Lung (tissue), 11 donors: ENCODE measurements at regions not wholly inside any gene's neighbourhood (a gene's known extent, or its start where the extent isn't known, plus 50 kb on each side); places are given as distances from the start of the nearest gene placed in this dataset.

ENCODE experiments used
- ATAC-seq: fragments of 200-7000 bp; cut with Tn5 transposase; one replicate; pipeline ENCODE4 v1.9.1; 2020; ENCODE audit warnings: moderate number of reproducible peaks; ENCODE audit not compliant: insufficient read depth, low FRiP score
- DNase-seq, 3 donors: peaks; one replicate each; pipeline ENCODE4 v3.0.0-alpha.2; 2013 to 2017
- H3K27ac ChIP-seq, 2 donors: one replicate each; pipeline ENCODE4 v1.5.1; 2013; ENCODE audit warnings: mild to moderate bottlenecking in 2 of 2, moderate library complexity in 2 of 2, control low read depth in 1 of 2, inconsistent platforms in 1 of 2, low read depth in 1 of 2, low read length in 1 of 2
- H3K27me3 ChIP-seq, 3 donors: one replicate each; pipeline ENCODE4 v1.5.1; 2013; ENCODE audit warnings: low read length in 2 of 3; ENCODE audit not compliant: control insufficient read depth in 3 of 3, insufficient read depth in 3 of 3
- H3K36me3 ChIP-seq, 4 donors: one replicate each; pipeline ENCODE4 v1.5.1; 2013; ENCODE audit warnings: low read length in 4 of 4, mild to moderate bottlenecking in 1 of 4, moderate library complexity in 1 of 4; ENCODE audit not compliant: control insufficient read depth in 4 of 4, insufficient read depth in 4 of 4
- H3K4me1 ChIP-seq, 5 donors: one replicate each; pipeline ENCODE4 v1.5.1; 2013; ENCODE audit warnings: low read length in 5 of 5, mild to moderate bottlenecking in 2 of 5, moderate library complexity in 1 of 5; ENCODE audit not compliant: control insufficient read depth in 5 of 5, insufficient read depth in 5 of 5
- H3K4me3 ChIP-seq: one replicate; pipeline ENCODE4 v1.5.1; 2013; ENCODE audit warnings: mild to moderate bottlenecking, control low read depth, moderate library complexity
- H3K9ac ChIP-seq, 2 donors: one replicate each; pipeline ENCODE4 v1.5.1; 2013; ENCODE audit warnings: low read length in 2 of 2, control low read depth in 1 of 2; ENCODE audit not compliant: insufficient read depth in 1 of 2
- H3K9me3 ChIP-seq, 4 donors: one replicate each; pipeline ENCODE4 v1.5.1; 2013; ENCODE audit warnings: low read length in 3 of 4, mild to moderate bottlenecking in 1 of 4, moderate library complexity in 1 of 4; ENCODE audit not compliant: control insufficient read depth in 4 of 4, insufficient read depth in 3 of 4
- WGBS, 2 donors: extraction: QIAGEN DNeasy Blood & Tissue Kit; methylation state at CpG; one replicate each; pipeline ENCODE4 v1.1.7; 2013; 5-methylcytosine and 5-hydroxymethylcytosine counted together
- TF ChIP-seq, protein P1 (sequence below): IDR thresholded peaks from 2 replicates; pipeline ENCODE4 v1.5.1; 2012; ENCODE audit warnings: mild to moderate bottlenecking; ENCODE audit errors: control extremely low read depth, extremely low read depth
- donor health status: control.
- donor health status: control.
- donor health status: Bipolar disorder and iron deficiency.
- donor health status: healthy.
- donor health status: DM: yes; HTN: yes; CAD: no.

DNA sequence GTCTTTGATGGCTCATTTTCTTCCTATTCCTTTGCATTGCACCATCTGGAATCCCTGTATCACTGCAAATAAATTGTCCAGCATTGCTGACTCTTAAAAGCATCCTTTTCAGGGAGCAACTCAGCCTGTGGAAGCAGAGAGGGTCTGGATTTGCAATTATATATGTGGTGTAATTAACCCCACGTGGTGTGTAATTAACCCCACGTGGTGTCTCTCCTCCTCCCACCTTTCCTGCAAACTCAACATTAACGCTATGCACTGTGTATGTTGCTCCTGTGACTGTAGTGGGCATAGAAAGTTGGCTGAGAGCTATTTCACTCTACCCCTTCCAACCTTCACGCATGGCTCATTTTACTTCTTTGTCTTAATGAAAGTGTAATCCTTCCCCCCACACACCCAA is 689.0 kb upstream of the COBL start:
- peaks cover 0 to 35% (median 15%) of the 10 kb centered on the region in 5 donors for H3K4me1 ChIP-seq
- H3K36me3 ChIP-seq, result no peaks in the 10 kb centered on the region
- WGBS, 2 donors, result 66 to 74% methylated on average over 4 of the region's 4 CpGs
- TF ChIP-seq, protein P1, sequence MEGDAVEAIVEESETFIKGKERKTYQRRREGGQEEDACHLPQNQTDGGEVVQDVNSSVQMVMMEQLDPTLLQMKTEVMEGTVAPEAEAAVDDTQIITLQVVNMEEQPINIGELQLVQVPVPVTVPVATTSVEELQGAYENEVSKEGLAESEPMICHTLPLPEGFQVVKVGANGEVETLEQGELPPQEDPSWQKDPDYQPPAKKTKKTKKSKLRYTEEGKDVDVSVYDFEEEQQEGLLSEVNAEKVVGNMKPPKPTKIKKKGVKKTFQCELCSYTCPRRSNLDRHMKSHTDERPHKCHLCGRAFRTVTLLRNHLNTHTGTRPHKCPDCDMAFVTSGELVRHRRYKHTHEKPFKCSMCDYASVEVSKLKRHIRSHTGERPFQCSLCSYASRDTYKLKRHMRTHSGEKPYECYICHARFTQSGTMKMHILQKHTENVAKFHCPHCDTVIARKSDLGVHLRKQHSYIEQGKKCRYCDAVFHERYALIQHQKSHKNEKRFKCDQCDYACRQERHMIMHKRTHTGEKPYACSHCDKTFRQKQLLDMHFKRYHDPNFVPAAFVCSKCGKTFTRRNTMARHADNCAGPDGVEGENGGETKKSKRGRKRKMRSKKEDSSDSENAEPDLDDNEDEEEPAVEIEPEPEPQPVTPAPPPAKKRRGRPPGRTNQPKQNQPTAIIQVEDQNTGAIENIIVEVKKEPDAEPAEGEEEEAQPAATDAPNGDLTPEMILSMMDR, result no peak
- no peak overlapping the region for H3K9ac ChIP-seq
- no peak overlapping the region for H3K4me3 ChIP-seq
- no peak for DNase-seq
- ATAC-seq, result no peak
- H3K9me3 ChIP-seq, result peaks cover 0 to 2% (median 0%) of the 10 kb centered on the region in 4 donors
- H3K27ac ChIP-seq, result no peak overlapping the region
- H3K27me3 ChIP-seq, result no peaks in the 10 kb centered on the region

DNA sequence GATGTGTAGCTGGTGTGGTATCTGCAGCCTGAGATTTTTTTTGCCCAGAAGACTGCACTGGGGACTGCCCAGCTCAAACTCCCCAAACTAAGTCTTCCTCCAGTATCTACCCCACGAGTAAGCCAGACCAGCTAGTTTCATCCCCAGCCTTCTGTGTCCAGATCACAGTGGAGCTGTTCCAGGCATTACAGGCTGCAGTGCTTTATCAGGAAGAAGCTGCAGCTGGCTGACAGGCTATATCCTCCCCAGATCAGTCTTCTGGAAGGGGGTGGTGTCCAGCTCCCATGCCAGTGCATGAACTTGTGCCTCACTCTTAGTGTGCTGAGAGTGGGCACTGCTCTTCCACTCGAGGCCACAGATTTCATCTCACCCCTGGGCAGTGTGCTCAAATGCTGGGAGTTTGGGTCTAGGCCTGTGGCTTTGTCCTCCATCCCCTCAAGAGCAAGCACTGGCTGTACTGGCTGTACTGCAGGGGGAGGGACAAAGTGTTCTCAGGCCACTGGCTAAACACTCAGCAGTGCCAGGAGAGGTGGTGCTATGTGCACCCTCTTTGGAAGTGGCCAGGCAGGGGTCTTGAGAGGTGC is 679.1 kb upstream of the COBL start:
- 62 to 67% methylated on average over 2 of the region's 2 CpGs for WGBS, 2 donors
- H3K36me3 ChIP-seq, result no peaks in the 10 kb centered on the region
- no peak for DNase-seq
- no peaks in the 10 kb centered on the region for H3K27me3 ChIP-seq
- peaks cover 0 to 6% (median 1%) of the 10 kb centered on the region in 4 donors for H3K9me3 ChIP-seq
- no peak for ATAC-seq
- no peak overlapping the region for H3K27ac ChIP-seq
- TF ChIP-seq, protein P1, result no peak
- H3K4me1 ChIP-seq, result no peaks in the 10 kb centered on the region
- no peak overlapping the region for H3K9ac ChIP-seq
- no peak overlapping the region for H3K4me3 ChIP-seq

DNA sequence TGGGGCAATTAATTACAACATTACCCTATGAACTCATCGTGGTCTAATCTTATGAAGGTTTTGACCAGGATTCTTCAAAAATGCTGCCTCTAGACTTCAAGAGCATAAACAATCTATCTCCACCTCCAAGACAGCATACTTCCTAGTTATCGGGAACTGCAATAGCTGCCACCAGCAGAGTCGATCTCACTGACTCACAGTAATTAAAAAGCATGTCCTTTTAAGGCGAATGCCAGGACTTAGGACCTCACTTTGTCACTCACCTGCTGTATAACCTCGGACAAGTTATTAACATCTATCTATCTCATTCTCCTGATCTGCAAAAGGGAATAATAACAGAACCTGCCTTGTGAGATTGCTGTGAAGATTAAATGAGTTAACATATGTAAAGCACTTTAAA is 666.0 kb upstream of the COBL start:
- no peak for ATAC-seq

More for the DNA sequence above, 666.0 kb upstream of the COBL start:
- Histone ChIP-seq H3K27ac (no peak overlapping the region), H3K36me3 (no peaks in the 10 kb centered on the region), H3K9me3 (no peaks in the 10 kb centered on the region), H3K4me3 (no peak overlapping the region), H3K9ac (no peak overlapping the region), H3K4me1 (no peaks in the 10 kb centered on the region), H3K27me3 (no peaks in the 10 kb centered on the region)
- TF ChIP-seq, protein P1, result no peak
- WGBS, 2 donors, result 53 to 68% methylated on average over 5 of the region's 5 CpGs
- DNase-seq, result no peak
